ENCODE measurements at regions not wholly inside any gene's neighbourhood (a gene's known extent, or its start where the extent isn't known, plus 50 kb on each side); places are given as distances from the start of the nearest gene placed in this dataset.
A peak's percentile ranks its signal among the peaks of the same experiment; 100 is the strongest.
"Not testable (repeated sequence)": the region's sequence is repeated elsewhere in the genome, so short reads cannot be mapped to it uniquely, and the experiment has no call there.

GRCh38 chr6:37078814-37079213 is 73.4 kb downstream of the FGD2 start:
- WGBS, 2 donors, result 92 to 96% methylated on average over 2 of the region's 2 CpGs
- Histone ChIP-seq H3K27me3 (ENCODE audit: control insufficient read depth in 1 of 2, insufficient read depth in 2 of 2, low read length in 2 of 2) (no peaks in the 10 kb centered on the region), H3K27ac (ENCODE audit: low read depth in 2 of 2, low read length in 1 of 2) (no peak overlapping the region), H3K36me3 (ENCODE audit: control insufficient read depth in 2 of 2, insufficient read depth in 2 of 2, low read length in 1 of 2) (no peaks in the 10 kb centered on the region), H3K4me3 (ENCODE audit: low read depth in 1 of 2, low read length in 2 of 2) (no peak overlapping the region), H3K9me3 (ENCODE audit: control insufficient read depth in 2 of 2, insufficient read depth in 1 of 2, low read depth in 1 of 2, low read length in 1 of 2) (no peaks in the 10 kb centered on the region), H3K4me1 (ENCODE audit: control insufficient read depth in 2 of 2, insufficient read depth in 2 of 2, low read length in 1 of 2) (peaks cover 4% of the 10 kb centered on the region in 2 donors)

GRCh38 chr6:37081042-37081607 is 75.7 kb downstream of the FGD2 start:
- no peak overlapping the region for H3K4me3 ChIP-seq (ENCODE audit: low read depth in 1 of 2, low read length in 2 of 2)
- H3K27me3 ChIP-seq (ENCODE audit: control insufficient read depth in 1 of 2, insufficient read depth in 2 of 2, low read length in 2 of 2), result no peaks in the 10 kb centered on the region
- no peak overlapping the region for H3K27ac ChIP-seq (ENCODE audit: low read depth in 2 of 2, low read length in 1 of 2)
- no peaks in the 10 kb centered on the region for H3K36me3 ChIP-seq (ENCODE audit: control insufficient read depth in 2 of 2, insufficient read depth in 2 of 2, low read length in 1 of 2)
- WGBS, 2 donors, result 76 to 92% methylated on average over 7 of the region's 7 CpGs
- H3K9me3 ChIP-seq (ENCODE audit: control insufficient read depth in 2 of 2, insufficient read depth in 1 of 2, low read depth in 1 of 2, low read length in 1 of 2), result no peaks in the 10 kb centered on the region
- peaks cover 4% of the 10 kb centered on the region in 2 donors for H3K4me1 ChIP-seq (ENCODE audit: control insufficient read depth in 2 of 2, insufficient read depth in 2 of 2, low read length in 1 of 2)

- no peaks in the 10 kb centered on the region for H3K9me3 ChIP-seq (ENCODE audit: control insufficient read depth in 2 of 2, insufficient read depth in 1 of 2, low read depth in 1 of 2, low read length in 1 of 2)
- no peaks in the 10 kb centered on the region for H3K27me3 ChIP-seq (ENCODE audit: control insufficient read depth in 1 of 2, insufficient read depth in 2 of 2, low read length in 2 of 2)
- H3K27ac ChIP-seq (ENCODE audit: low read depth in 2 of 2, low read length in 1 of 2), result no peak overlapping the region
- no peaks in the 10 kb centered on the region for H3K36me3 ChIP-seq (ENCODE audit: control insufficient read depth in 2 of 2, insufficient read depth in 2 of 2, low read length in 1 of 2)
- WGBS, 2 donors, result 92 to 94% methylated on average over 17 of the region's 17 CpGs
- peaks cover 2 to 4% of the 10 kb centered on the region in 2 donors for H3K4me1 ChIP-seq (ENCODE audit: control insufficient read depth in 2 of 2, insufficient read depth in 2 of 2, low read length in 1 of 2)
- H3K4me3 ChIP-seq (ENCODE audit: low read depth in 1 of 2, low read length in 2 of 2), result no peak overlapping the region
Measured at GRCh38 chr6:37082390-37083130, 77.1 kb downstream of the FGD2 start.

GRCh38 chr6:37083243-37084138 is 78.0 kb downstream of the FGD2 start:
- WGBS, 2 donors, result 47 to 60% methylated on average over 14 of the region's 14 CpGs
- H3K9me3 ChIP-seq (ENCODE audit: control insufficient read depth in 2 of 2, insufficient read depth in 1 of 2, low read depth in 1 of 2, low read length in 1 of 2), result no peaks in the 10 kb centered on the region
- peak overlapping the region; percentile 82 to 92 for H3K27ac ChIP-seq (ENCODE audit: low read depth in 2 of 2, low read length in 1 of 2)
- H3K36me3 ChIP-seq (ENCODE audit: control insufficient read depth in 2 of 2, insufficient read depth in 2 of 2, low read length in 1 of 2), result no peaks in the 10 kb centered on the region
- no peak overlapping the region for H3K4me3 ChIP-seq (ENCODE audit: low read depth in 1 of 2, low read length in 2 of 2)
- H3K4me1 ChIP-seq (ENCODE audit: control insufficient read depth in 2 of 2, insufficient read depth in 2 of 2, low read length in 1 of 2), result no peaks in the 10 kb centered on the region
- H3K27me3 ChIP-seq (ENCODE audit: control insufficient read depth in 1 of 2, insufficient read depth in 2 of 2, low read length in 2 of 2), result no peaks in the 10 kb centered on the region

GRCh38 chr6:37084665-37085064 is 79.2 kb downstream of the FGD2 start:
- H3K27me3 ChIP-seq (ENCODE audit: control insufficient read depth in 1 of 2, insufficient read depth in 2 of 2, low read length in 2 of 2); H3K4me3 ChIP-seq (ENCODE audit: low read depth in 1 of 2, low read length in 2 of 2); H3K4me1 ChIP-seq (ENCODE audit: control insufficient read depth in 2 of 2, insufficient read depth in 2 of 2, low read length in 1 of 2); H3K36me3 ChIP-seq (ENCODE audit: control insufficient read depth in 2 of 2, insufficient read depth in 2 of 2, low read length in 1 of 2); H3K9me3 ChIP-seq (ENCODE audit: control insufficient read depth in 2 of 2, insufficient read depth in 1 of 2, low read depth in 1 of 2, low read length in 1 of 2): not testable (repeated sequence)
- WGBS, 2 donors, result 90% methylated on average over 4 of the region's 4 CpGs
- H3K27ac ChIP-seq (ENCODE audit: low read depth in 2 of 2, low read length in 1 of 2), result peak overlapping the region; percentile 82 to 89

- Histone ChIP-seq H3K4me1 (ENCODE audit: control insufficient read depth in 2 of 2, insufficient read depth in 2 of 2, low read length in 1 of 2) (no peaks in the 10 kb centered on the region), H3K27ac (ENCODE audit: low read depth in 2 of 2, low read length in 1 of 2) (peak overlapping the region; percentile 54 to 89), H3K27me3 (ENCODE audit: control insufficient read depth in 1 of 2, insufficient read depth in 2 of 2, low read length in 2 of 2) (no peaks in the 10 kb centered on the region), H3K36me3 (ENCODE audit: control insufficient read depth in 2 of 2, insufficient read depth in 2 of 2, low read length in 1 of 2) (no peaks in the 10 kb centered on the region), H3K9me3 (ENCODE audit: control insufficient read depth in 2 of 2, insufficient read depth in 1 of 2, low read depth in 1 of 2, low read length in 1 of 2) (no peaks in the 10 kb centered on the region), H3K4me3 (ENCODE audit: low read depth in 1 of 2, low read length in 2 of 2) (no peak overlapping the region)
- WGBS, 2 donors, result 68 to 79% methylated on average over 7 of the region's 7 CpGs
Measured at GRCh38 chr6:37085198-37085597, 79.7 kb downstream of the FGD2 start.

GRCh38 chr6:37088897-37089296 is 81.1 kb upstream of the PIM1 start:
- peak overlapping the region; percentile 1 to 36 for H3K27ac ChIP-seq (ENCODE audit: low read depth in 2 of 2, low read length in 1 of 2)
- H3K4me1 ChIP-seq (ENCODE audit: control insufficient read depth in 2 of 2, insufficient read depth in 2 of 2, low read length in 1 of 2), result peaks cover 0 to 5% of the 10 kb centered on the region in 2 donors

GRCh38 chr6:37089783-37090182 is 80.2 kb upstream of the PIM1 start:
- Histone ChIP-seq H3K36me3 (ENCODE audit: control insufficient read depth in 2 of 2, insufficient read depth in 2 of 2, low read length in 1 of 2) (no peaks in the 10 kb centered on the region), H3K4me1 (ENCODE audit: control insufficient read depth in 2 of 2, insufficient read depth in 2 of 2, low read length in 1 of 2) (peaks cover 0 to 5% of the 10 kb centered on the region in 2 donors), H3K27ac (ENCODE audit: low read depth in 2 of 2, low read length in 1 of 2) (no peak overlapping the region), H3K27me3 (ENCODE audit: control insufficient read depth in 1 of 2, insufficient read depth in 2 of 2, low read length in 2 of 2) (no peaks in the 10 kb centered on the region), H3K4me3 (ENCODE audit: low read depth in 1 of 2, low read length in 2 of 2) (no peak overlapping the region), H3K9me3 (ENCODE audit: control insufficient read depth in 2 of 2, insufficient read depth in 1 of 2, low read depth in 1 of 2, low read length in 1 of 2) (no peaks in the 10 kb centered on the region)
- 89 to 93% methylated on average over 3 of the region's 3 CpGs for WGBS, 2 donors

More at GRCh38 chr6:37088897-37089296, 81.1 kb upstream of the PIM1 start:
- H3K36me3 ChIP-seq (ENCODE audit: control insufficient read depth in 2 of 2, insufficient read depth in 2 of 2, low read length in 1 of 2), result no peaks in the 10 kb centered on the region
- H3K9me3 ChIP-seq (ENCODE audit: control insufficient read depth in 2 of 2, insufficient read depth in 1 of 2, low read depth in 1 of 2, low read length in 1 of 2), result no peaks in the 10 kb centered on the region
- no peaks in the 10 kb centered on the region for H3K27me3 ChIP-seq (ENCODE audit: control insufficient read depth in 1 of 2, insufficient read depth in 2 of 2, low read length in 2 of 2)
- no peak overlapping the region for H3K4me3 ChIP-seq (ENCODE audit: low read depth in 1 of 2, low read length in 2 of 2)
- WGBS, 2 donors, result 78 to 87% methylated on average over 2 of the region's 2 CpGs

GRCh38 chr6:37091104-37091503 is 78.8 kb upstream of the PIM1 start:
- H3K4me1 ChIP-seq (ENCODE audit: control insufficient read depth in 2 of 2, insufficient read depth in 2 of 2, low read length in 1 of 2), result not testable (repeated sequence)

More at GRCh38 chr6:37091104-37091503, 78.8 kb upstream of the PIM1 start:
- not testable (repeated sequence) for H3K4me3 ChIP-seq (ENCODE audit: low read depth in 1 of 2, low read length in 2 of 2); H3K36me3 ChIP-seq (ENCODE audit: control insufficient read depth in 2 of 2, insufficient read depth in 2 of 2, low read length in 1 of 2); H3K27ac ChIP-seq (ENCODE audit: low read depth in 2 of 2, low read length in 1 of 2); H3K27me3 ChIP-seq (ENCODE audit: control insufficient read depth in 1 of 2, insufficient read depth in 2 of 2, low read length in 2 of 2); H3K9me3 ChIP-seq (ENCODE audit: control insufficient read depth in 2 of 2, insufficient read depth in 1 of 2, low read depth in 1 of 2, low read length in 1 of 2)
- WGBS, 2 donors, result 97% methylated on average over 13 of the region's 13 CpGs
